Natural killer cell treated with Interleukin-12 subunit alpha and Interleukin-12 subunit beta and Interleukin-15 and Interleukin-18, amount 100 ng/mL, for 72 hours (primary cell): ENCODE measurements at regions not wholly inside any gene's neighbourhood (a gene's known extent, or its start where the extent isn't known, plus 50 kb on each side); places are given as distances from the start of the nearest gene placed in this dataset.

Experiments
- ATAC-seq, 2 donors: fragments of 150-1000 bp; cut with Tn5 transposase in 1 of 2; sonication (Bioruptor Pico), chemical (Tn5 transposase) in 1 of 2; 2 replicates each; pipeline ENCODE4 v1.10.0; 2021
- DNase-seq: peaks from one replicate; pipeline ENCODE4 v3.0.0; 2022; ENCODE audit warnings: low spot score
- H3K27ac Mint-ChIP-seq, 2 donors: 1 replicate in 1 of 2; 2 replicates in 1 of 2; pipeline ENCODE4 v1.8.0; 2022; ENCODE audit warnings: mixed read lengths in 2 of 2, mild to moderate bottlenecking in 1 of 2, moderate library complexity in 1 of 2
- H3K27me3 Mint-ChIP-seq, 2 donors: 1 replicate in 1 of 2; 2 replicates in 1 of 2; pipeline ENCODE4 v1.8.0; 2022; ENCODE audit warnings: mixed read lengths in 2 of 2
- H3K36me3 Mint-ChIP-seq: one replicate; pipeline ENCODE4 v1.8.0; 2022; ENCODE audit warnings: mixed read lengths
- H3K4me1 Mint-ChIP-seq, 2 donors: 1 replicate in 1 of 2; 2 replicates in 1 of 2; pipeline ENCODE4 v1.8.0; 2022; ENCODE audit warnings: low read depth in 2 of 2, mixed read lengths in 2 of 2, mild to moderate bottlenecking in 1 of 2
- H3K4me3 Mint-ChIP-seq: one replicate; pipeline ENCODE4 v1.8.0; 2022; ENCODE audit warnings: mixed read lengths
- H3K9me3 Mint-ChIP-seq: 2 replicates; pipeline ENCODE4 v1.8.0; 2022; ENCODE audit warnings: mixed read lengths

GRCh38 chr6:25035512-25036435 lies 100.0 kb upstream of the RIPOR2 start:
- Mint-ChIP-seq H3K4me1 (peaks cover 53 to 74% of the 10 kb centered on the region in 2 donors), H3K27me3 (no peaks in the 10 kb centered on the region), H3K27ac (peak overlapping the region; percentile 100), H3K36me3 (no peaks in the 10 kb centered on the region), H3K9me3 (no peaks in the 10 kb centered on the region), H3K4me3 (peak overlapping the region; percentile 95)
- peak; percentile 66 to 69 for ATAC-seq
- DNase-seq: no peak

- H3K36me3 Mint-ChIP-seq: peaks cover 4% of the 10 kb centered on the region
- DNase-seq (no peak), ATAC-seq (no peak)
- H3K4me1 Mint-ChIP-seq: peaks cover 60 to 80% of the 10 kb centered on the region in 2 donors
- H3K27me3 Mint-ChIP-seq: no peaks in the 10 kb centered on the region
- peak overlapping the region; percentile 100 for H3K27ac Mint-ChIP-seq
- H3K4me3 Mint-ChIP-seq: peak overlapping the region; percentile 95
- no peaks in the 10 kb centered on the region for H3K9me3 Mint-ChIP-seq
These were observed 100.7 kb upstream of the RIPOR2 start for GRCh38 chr6:25036461-25036860.

- no peak for DNase-seq
- peaks cover 6% of the 10 kb centered on the region for H3K36me3 Mint-ChIP-seq
- ATAC-seq: no peak
- H3K4me1 Mint-ChIP-seq: peaks cover 73 to 87% of the 10 kb centered on the region in 2 donors
- peak overlapping the region; percentile 99 for H3K4me3 Mint-ChIP-seq
- H3K27ac Mint-ChIP-seq: peak overlapping the region; percentile 100
- H3K27me3 Mint-ChIP-seq: no peaks in the 10 kb centered on the region
- H3K9me3 Mint-ChIP-seq: no peaks in the 10 kb centered on the region
These were observed 102.5 kb upstream of the RIPOR2 start for GRCh38 chr6:25038300-25038699.

GRCh38 chr6:25038999-25039398 lies 103.2 kb upstream of the RIPOR2 start:
- Mint-ChIP-seq H3K9me3 (no peaks in the 10 kb centered on the region), H3K36me3 (peaks cover 6% of the 10 kb centered on the region), H3K4me1 (peaks cover 74 to 84% of the 10 kb centered on the region in 2 donors), H3K27ac (peak overlapping the region; percentile 100), H3K27me3 (no peaks in the 10 kb centered on the region), H3K4me3 (peak overlapping the region; percentile 99)
- ATAC-seq (no peak), DNase-seq (no peak)

- DNase-seq (no peak), ATAC-seq (peak; percentile 2 to 38)
- H3K27ac Mint-ChIP-seq: peak overlapping the region; percentile 100
- H3K4me3 Mint-ChIP-seq: peak overlapping the region; percentile 99
- peaks cover 74 to 76% of the 10 kb centered on the region in 2 donors for H3K4me1 Mint-ChIP-seq
- peaks cover 6% of the 10 kb centered on the region for H3K36me3 Mint-ChIP-seq
- H3K27me3 Mint-ChIP-seq: no peaks in the 10 kb centered on the region
- no peaks in the 10 kb centered on the region for H3K9me3 Mint-ChIP-seq
These were observed 105.8 kb upstream of the RIPOR2 start for GRCh38 chr6:25041485-25042035.

- peaks cover 75 to 77% of the 10 kb centered on the region in 2 donors for H3K4me1 Mint-ChIP-seq
These were observed 106.3 kb upstream of the RIPOR2 start for GRCh38 chr6:25042036-25042521.

GRCh38 chr6:25042536-25042935 lies 106.8 kb upstream of the RIPOR2 start:
- H3K4me1 Mint-ChIP-seq: peaks cover 74 to 76% of the 10 kb centered on the region in 2 donors
- H3K9me3 Mint-ChIP-seq: no peaks in the 10 kb centered on the region
- DNase-seq: no peak
- H3K36me3 Mint-ChIP-seq: peaks cover 6% of the 10 kb centered on the region
- ATAC-seq: peak; percentile 5 to 20
- peak overlapping the region; percentile 100 for H3K27ac Mint-ChIP-seq
- H3K4me3 Mint-ChIP-seq: peak overlapping the region; percentile 99
- no peaks in the 10 kb centered on the region for H3K27me3 Mint-ChIP-seq

More at GRCh38 chr6:25042036-25042521, 106.3 kb upstream of the RIPOR2 start:
- Mint-ChIP-seq H3K4me3 (peak overlapping the region; percentile 99), H3K27ac (peak overlapping the region; percentile 100), H3K27me3 (no peaks in the 10 kb centered on the region), H3K36me3 (peaks cover 6% of the 10 kb centered on the region), H3K9me3 (no peaks in the 10 kb centered on the region)
- peak; percentile 53 to 54 for ATAC-seq
- no peak for DNase-seq

DNA sequence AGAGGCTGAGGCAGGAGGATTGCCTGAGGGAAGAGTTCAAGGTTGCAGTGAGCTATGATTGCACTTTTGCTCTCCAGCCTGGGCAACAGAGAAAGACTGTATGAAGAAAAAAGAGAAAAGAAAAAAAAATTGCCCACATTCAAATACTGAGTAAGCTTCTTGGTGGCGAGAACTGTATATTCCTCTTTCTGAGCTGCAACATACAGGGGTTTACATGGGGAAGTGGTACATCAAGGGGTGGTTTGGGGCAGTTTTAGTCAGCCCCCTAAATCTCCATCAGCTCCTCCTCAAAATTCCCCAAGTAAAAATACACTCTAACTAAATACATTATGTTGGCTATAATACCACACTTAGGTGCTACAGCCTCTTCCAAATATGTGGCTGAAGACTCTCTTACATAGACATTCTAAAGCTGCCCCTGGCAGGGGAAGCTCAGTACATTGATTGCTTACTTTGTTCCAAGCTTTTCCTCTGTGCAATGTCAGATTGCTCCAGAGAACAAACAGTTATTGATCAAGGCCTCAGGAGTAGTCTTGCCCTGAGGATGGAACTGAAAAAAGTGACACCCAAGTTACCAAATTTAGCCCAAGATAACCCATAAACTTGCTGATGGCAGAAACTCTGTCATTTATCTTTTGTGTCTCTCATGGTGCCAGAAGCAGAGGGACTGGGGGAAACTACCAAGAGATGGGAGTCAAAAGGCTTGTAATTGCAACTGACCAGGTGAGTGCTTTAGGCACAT lies 107.4 kb upstream of the RIPOR2 start:
- peaks cover 72 to 77% of the 10 kb centered on the region in 2 donors for H3K4me1 Mint-ChIP-seq

DNA sequence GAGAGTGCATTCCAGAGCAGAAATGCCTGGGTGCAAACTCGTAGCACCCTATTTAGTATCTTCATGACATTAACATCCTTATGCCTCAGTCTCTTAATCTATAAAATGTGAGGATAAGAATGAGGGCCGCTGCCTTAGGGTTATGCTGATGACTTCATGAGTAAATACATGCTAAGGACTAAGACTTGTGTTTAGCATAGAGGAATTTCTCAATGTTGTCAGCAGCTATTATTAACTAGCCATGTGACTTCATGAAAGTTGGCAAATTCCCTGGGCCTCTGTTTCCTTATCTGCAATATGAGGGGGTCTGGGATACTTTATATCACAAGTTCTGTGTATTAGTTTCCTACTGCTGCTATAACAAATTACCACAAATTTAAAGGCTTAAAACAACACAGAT lies 108.1 kb upstream of the RIPOR2 start:
- no peaks in the 10 kb centered on the region for H3K9me3 Mint-ChIP-seq

More for the DNA sequence above, 107.4 kb upstream of the RIPOR2 start:
- H3K9me3 Mint-ChIP-seq: no peaks in the 10 kb centered on the region
- H3K4me3 Mint-ChIP-seq: peak overlapping the region; percentile 99
- ATAC-seq (peak; percentile 52 to 71), DNase-seq (no peak)
- no peaks in the 10 kb centered on the region for H3K27me3 Mint-ChIP-seq
- peaks cover 6% of the 10 kb centered on the region for H3K36me3 Mint-ChIP-seq
- H3K27ac Mint-ChIP-seq: peak overlapping the region; percentile 100

DNA sequence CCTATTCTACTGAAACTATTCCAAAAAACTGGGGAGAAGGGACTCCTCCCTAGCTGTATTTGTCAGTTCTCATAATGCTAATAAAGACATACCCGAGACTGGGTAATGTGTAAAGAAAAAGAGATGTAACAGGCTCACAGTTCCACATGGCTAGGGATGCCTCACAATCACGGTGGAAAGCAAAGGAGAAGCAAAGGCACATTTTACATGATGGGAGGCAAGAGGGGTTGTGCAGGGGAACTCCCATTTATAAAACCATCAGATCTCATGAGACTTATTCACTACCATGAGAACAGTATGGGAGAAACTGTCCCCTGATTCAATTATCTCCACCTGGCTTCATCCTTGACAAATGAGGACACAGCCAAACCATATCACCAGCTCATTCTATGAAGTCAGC lies 111.2 kb upstream of the RIPOR2 start:
- Mint-ChIP-seq H3K27me3 (no peaks in the 10 kb centered on the region), H3K36me3 (no peaks in the 10 kb centered on the region), H3K4me1 (peaks cover 68 to 75% of the 10 kb centered on the region in 2 donors), H3K27ac (peak overlapping the region; percentile 3 to 100), H3K4me3 (peak overlapping the region; percentile 2), H3K9me3 (no peaks in the 10 kb centered on the region)
- DNase-seq: no peak
- no peak for ATAC-seq

More for the DNA sequence above, 108.1 kb upstream of the RIPOR2 start:
- ATAC-seq (no peak), DNase-seq (no peak)
- Mint-ChIP-seq H3K36me3 (peaks cover 6% of the 10 kb centered on the region), H3K4me3 (no peak overlapping the region), H3K4me1 (peaks cover 70 to 75% of the 10 kb centered on the region in 2 donors), H3K27me3 (no peaks in the 10 kb centered on the region), H3K27ac (peak overlapping the region; percentile 100)

GRCh38 chr6:25050356-25050755 lies 114.6 kb upstream of the RIPOR2 start:
- H3K4me1 Mint-ChIP-seq: peaks cover 64 to 79% of the 10 kb centered on the region in 2 donors
- no peaks in the 10 kb centered on the region for H3K36me3 Mint-ChIP-seq
- H3K9me3 Mint-ChIP-seq: no peaks in the 10 kb centered on the region
- H3K27ac Mint-ChIP-seq: peak overlapping the region; percentile 93 to 94
- H3K27me3 Mint-ChIP-seq: no peaks in the 10 kb centered on the region
- H3K4me3 Mint-ChIP-seq: peak overlapping the region; percentile 78
- no peak for DNase-seq
- peak; percentile 82 to 90 for ATAC-seq

- peaks cover 65 to 79% of the 10 kb centered on the region in 2 donors for H3K4me1 Mint-ChIP-seq
- DNase-seq: no peak
- H3K4me3 Mint-ChIP-seq: peak overlapping the region; percentile 78
- H3K27ac Mint-ChIP-seq: peak overlapping the region; percentile 93 to 94
- peaks cover 2% of the 10 kb centered on the region for H3K36me3 Mint-ChIP-seq
- peaks cover 5% of the 10 kb centered on the region for H3K9me3 Mint-ChIP-seq
- no peak for ATAC-seq
- no peaks in the 10 kb centered on the region for H3K27me3 Mint-ChIP-seq
These were observed 115.3 kb upstream of the RIPOR2 start for GRCh38 chr6:25051083-25051482.

DNA sequence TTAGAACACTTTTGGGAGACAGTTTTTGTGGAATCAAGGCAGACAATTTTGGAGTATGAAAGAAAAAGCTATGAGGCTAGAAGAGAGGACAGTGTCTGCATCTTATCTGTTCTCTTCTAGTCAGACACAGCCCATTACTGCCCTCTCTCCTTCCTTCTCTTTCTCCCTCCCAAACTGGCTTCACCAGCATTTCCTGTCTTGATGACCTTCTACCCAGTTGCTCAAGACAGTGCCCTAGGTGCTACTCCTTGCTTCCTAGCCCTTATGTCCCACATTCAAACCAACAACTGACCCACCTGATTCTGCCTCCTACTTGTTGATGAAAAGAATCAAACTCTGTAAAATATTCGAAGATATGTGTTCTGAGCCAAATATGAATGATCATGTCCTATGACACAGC lies 116.4 kb upstream of the RIPOR2 start:
- H3K4me3 Mint-ChIP-seq: peak overlapping the region; percentile 46
- DNase-seq: no peak

More for the DNA sequence above, 116.4 kb upstream of the RIPOR2 start:
- H3K27me3 Mint-ChIP-seq: no peaks in the 10 kb centered on the region
- peaks cover 62 to 79% of the 10 kb centered on the region in 2 donors for H3K4me1 Mint-ChIP-seq
- peak overlapping the region; percentile 93 to 94 for H3K27ac Mint-ChIP-seq
- H3K36me3 Mint-ChIP-seq: peaks cover 4% of the 10 kb centered on the region
- ATAC-seq: no peak
- H3K9me3 Mint-ChIP-seq: peaks cover 9% of the 10 kb centered on the region
